ENCODE measurements at regions not wholly inside any gene's neighbourhood (a gene's known extent, or its start where the extent isn't known, plus 50 kb on each side); places are given as distances from the start of the nearest gene placed in this dataset.

- Histone ChIP-seq H3K4me3 (replicated peaks in 1 of 3; ENCODE audit: insufficient read depth in 1 of 3, low read depth in 1 of 3, low read length in 3 of 3) (no peak overlapping the region), H2AFZ (ENCODE audit: low read depth, low read length) (no peak overlapping the region), H3K79me2 (ENCODE audit: control insufficient read depth, insufficient read depth, low read length) (no peaks in the 10 kb centered on the region), H3K27ac (ENCODE audit: insufficient read depth, low read depth, low read length) (no peak overlapping the region), H3K36me3 (ENCODE audit: control insufficient read depth in 2 of 2, extremely low read depth in 1 of 2, insufficient read depth in 2 of 2, low read length in 2 of 2) (no peaks in the 10 kb centered on the region), H3K4me1 (ENCODE audit: control insufficient read depth, extremely low read depth, insufficient read depth, low read length) (no peaks in the 10 kb centered on the region), H3K9me3 (replicated peaks; ENCODE audit: control insufficient read depth, insufficient read depth, low read length) (no peaks in the 10 kb centered on the region), H3K4me2 (ENCODE audit: insufficient read depth, low read length) (no peak overlapping the region), H3K27me3 (ENCODE audit: control insufficient read depth in 2 of 2, insufficient read depth in 2 of 2, low read length in 2 of 2) (no peaks in the 10 kb centered on the region), H4K20me1 (replicated peaks; ENCODE audit: control insufficient read depth, extremely low read depth, insufficient read depth, low read length) (no peaks in the 10 kb centered on the region), H3K9me1 (replicated peaks; ENCODE audit: control insufficient read depth, extremely low read depth, insufficient read depth, low read length) (no peaks in the 10 kb centered on the region), H3K9ac (replicated peaks; ENCODE audit: extremely low read depth, insufficient read depth, low read length) (no peak overlapping the region)
- no TSS peak for BruUV-seq (replicated peaks)
- no peak for DNase-seq (ENCODE audit: low read depth, low spot score)
- ChIA-PET POLR2A (no interaction called here), CTCF (no interaction called here)
- no peak for FAIRE-seq
- intact Hi-C loops (cut with micrococcal nuclease) (no loop called here), dilution Hi-C loops (cut with MboI; ENCODE audit: extremely low pct_ligation_motif_present, low sequenced_read_pairs) (no loop called here)
- TF ChIP-seq POLR2A (IDR thresholded peaks at IDR 0.05; ENCODE audit: low read depth, low read length) (no peak), GATA2 (IDR thresholded peaks at IDR 0.05; ENCODE audit: insufficient read depth, insufficient read length, low read depth, low read length) (no peak), MYC (IDR thresholded peaks at IDR 0.05; ENCODE audit: low read depth, low read length) (no peak), FOS (IDR thresholded peaks at IDR 0.05; ENCODE audit: borderline replicate concordance, insufficient read depth, low read length) (no peak), JUN (IDR thresholded peaks at IDR 0.05; ENCODE audit: borderline replicate concordance, insufficient read depth, insufficient read length, low read depth) (no peak), POLR2AphosphoS5 (IDR thresholded peaks at IDR 0.05; ENCODE audit: insufficient read depth, low read depth, low read length) (no peak), CTCF (IDR thresholded peaks at IDR 0.05; ENCODE audit: extremely low read depth in 1 of 2, insufficient read depth in 1 of 2, low read depth in 1 of 2, low read length in 2 of 2) (no peak), EZH2 (IDR thresholded peaks at IDR 0.05; ENCODE audit: borderline replicate concordance, low read depth, low read length, severe bottlenecking) (no peak), MAX (IDR thresholded peaks at IDR 0.05; ENCODE audit: insufficient read depth, insufficient read length) (no peak)
These were observed 255.8 kb downstream of the GLI2 start for GRCh38 chr2:120991441-120991840.
